H1 (cell line): ENCODE measurements at regions not wholly inside any gene's neighbourhood (a gene's known extent, or its start where the extent isn't known, plus 50 kb on each side); places are given as distances from the start of the nearest gene placed in this dataset.

Source experiments
- CTBP2 ChIP-seq: IDR thresholded peaks from 2 replicates; pipeline ENCODE4 v1.7.0; 2011; ENCODE audit warnings: borderline replicate concordance, mild to moderate bottlenecking, moderate library complexity, mixed read lengths, low read length; ENCODE audit not compliant: insufficient read depth, insufficient read length
- EGR1 ChIP-seq: IDR thresholded peaks from 2 replicates; pipeline ENCODE4 v1.6.1; 2011; ENCODE audit warnings: low read depth, low read length, borderline replicate concordance
- FOSL1 ChIP-seq: IDR thresholded peaks from 2 replicates; pipeline ENCODE4 v1.6.1; 2011; ENCODE audit warnings: mild to moderate bottlenecking, low read depth, low read length, moderate library complexity; ENCODE audit not compliant: insufficient read depth
- KDM4A ChIP-seq: IDR thresholded peaks from one replicate; pipeline ENCODE4 v1.7.1; 2012; ENCODE audit warnings: low read depth, mild to moderate bottlenecking, moderate library complexity, low read length, inconsistent platforms; ENCODE audit not compliant: severe bottlenecking
- SIRT6 ChIP-seq: IDR thresholded peaks from one replicate; pipeline ENCODE4 v1.7.1; 2012; ENCODE audit warnings: low read length, inconsistent platforms
- SP1 ChIP-seq: IDR thresholded peaks from 2 replicates; pipeline ENCODE4 v1.6.1; 2011; ENCODE audit warnings: low read depth, low read length
- TAF7 ChIP-seq: optimal IDR thresholded peaks from 2 replicates; pipeline ENCODE3; 2011; ENCODE audit warnings: low read depth, mild to moderate bottlenecking, inconsistent platforms, low read length, moderate library complexity, borderline replicate concordance

DNA sequence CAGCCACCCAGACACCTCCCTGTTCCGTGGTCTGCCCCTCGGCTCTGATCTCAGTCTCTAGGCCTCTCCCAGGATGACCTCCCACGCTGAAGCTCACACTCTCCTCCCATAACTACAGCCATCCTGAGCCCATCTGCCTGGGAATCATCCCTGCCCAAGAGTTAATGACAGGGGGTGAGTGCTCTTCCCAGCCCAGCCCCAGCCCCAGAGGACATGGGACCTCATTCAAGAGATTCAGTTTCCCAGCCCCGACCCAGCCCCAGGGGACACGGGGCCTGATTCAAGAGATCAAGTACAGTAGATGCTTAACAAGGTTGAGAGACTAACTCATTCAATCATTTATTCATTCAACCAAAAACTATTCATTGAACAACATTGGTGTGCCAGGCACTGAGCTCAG lies 272.0 kb downstream of the XXYLT1 start (continued):
- TF ChIP-seq EGR1 (no peak), FOSL1 (no peak), SP1 (no peak), KDM4A (no peak), SIRT6 (no peak), CTBP2 (no peak), TAF7 (no peak)
